VCaP (cell line): ENCODE measurements at regions not wholly inside any gene's neighbourhood (a gene's known extent, or its start where the extent isn't known, plus 50 kb on each side); places are given as distances from the start of the nearest gene placed in this dataset.
A peak's percentile ranks its signal among the peaks of the same experiment; 100 is the strongest.
"Not testable (repeated sequence)": the region's sequence is repeated elsewhere in the genome, so short reads cannot be mapped to it uniquely, and the experiment has no call there.

ENCODE experiments used
- H3K27ac ChIP-seq: fragments of 450-650 bp; 2 replicates; pipeline ENCODE4 v1.5.1; 2017
- TF ChIP-seq, protein P1 (sequence below): fragments of 450-650 bp; conservative IDR thresholded peaks from 2 replicates; pipeline ENCODE4 v1.5.1; 2017; ENCODE audit warnings: mild to moderate bottlenecking, moderate library complexity

DNA sequence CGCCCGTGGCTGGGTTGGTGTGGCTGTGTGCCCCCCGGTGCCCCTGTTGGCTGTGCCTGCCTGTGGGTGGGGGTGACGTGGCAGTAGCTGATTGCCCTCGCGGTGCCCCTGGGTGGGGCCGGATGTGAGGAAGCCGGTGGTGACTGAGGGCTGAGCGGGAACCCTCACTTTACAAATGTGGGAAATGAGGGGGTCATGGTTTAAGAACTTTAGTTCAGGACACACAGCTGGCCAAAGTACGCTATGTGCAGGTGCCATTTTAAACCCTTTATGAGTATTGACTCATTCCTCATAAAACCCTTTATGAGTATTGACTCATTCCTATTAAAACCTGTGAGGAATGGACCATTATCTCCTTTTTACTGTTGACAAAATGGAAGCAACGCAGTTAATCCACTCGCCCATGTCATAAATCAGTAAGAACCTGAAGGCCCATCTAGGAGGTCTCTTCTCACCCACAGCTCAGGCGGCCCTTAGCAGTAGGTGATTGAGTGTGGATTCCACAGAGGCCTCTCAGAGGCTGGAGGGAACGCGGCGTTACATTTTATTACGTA lies 290.1 kb upstream of the COBL start:
- peak overlapping the region; percentile 82 for H3K27ac ChIP-seq
- TF ChIP-seq, protein P1, sequence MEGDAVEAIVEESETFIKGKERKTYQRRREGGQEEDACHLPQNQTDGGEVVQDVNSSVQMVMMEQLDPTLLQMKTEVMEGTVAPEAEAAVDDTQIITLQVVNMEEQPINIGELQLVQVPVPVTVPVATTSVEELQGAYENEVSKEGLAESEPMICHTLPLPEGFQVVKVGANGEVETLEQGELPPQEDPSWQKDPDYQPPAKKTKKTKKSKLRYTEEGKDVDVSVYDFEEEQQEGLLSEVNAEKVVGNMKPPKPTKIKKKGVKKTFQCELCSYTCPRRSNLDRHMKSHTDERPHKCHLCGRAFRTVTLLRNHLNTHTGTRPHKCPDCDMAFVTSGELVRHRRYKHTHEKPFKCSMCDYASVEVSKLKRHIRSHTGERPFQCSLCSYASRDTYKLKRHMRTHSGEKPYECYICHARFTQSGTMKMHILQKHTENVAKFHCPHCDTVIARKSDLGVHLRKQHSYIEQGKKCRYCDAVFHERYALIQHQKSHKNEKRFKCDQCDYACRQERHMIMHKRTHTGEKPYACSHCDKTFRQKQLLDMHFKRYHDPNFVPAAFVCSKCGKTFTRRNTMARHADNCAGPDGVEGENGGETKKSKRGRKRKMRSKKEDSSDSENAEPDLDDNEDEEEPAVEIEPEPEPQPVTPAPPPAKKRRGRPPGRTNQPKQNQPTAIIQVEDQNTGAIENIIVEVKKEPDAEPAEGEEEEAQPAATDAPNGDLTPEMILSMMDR, result no peak

DNA sequence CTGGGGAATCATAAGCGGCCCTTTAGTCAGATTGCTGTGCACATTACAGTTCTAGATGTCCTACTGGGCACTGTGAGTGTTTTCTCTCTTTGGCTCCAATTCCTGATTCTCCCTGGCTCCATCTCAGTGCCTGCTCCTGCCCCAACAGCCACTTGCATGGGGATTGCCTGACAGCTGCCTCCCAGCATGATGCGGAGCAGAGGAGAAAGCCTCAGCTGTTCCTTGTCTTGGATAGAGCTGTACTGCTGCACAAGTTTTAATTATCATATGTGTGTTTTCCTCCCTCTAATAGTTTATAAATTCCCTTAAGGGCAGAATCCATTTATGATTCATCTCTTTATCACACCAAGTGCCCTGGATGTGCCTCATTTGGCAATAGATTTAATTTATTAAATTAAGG lies 285.8 kb upstream of the COBL start:
- H3K27ac ChIP-seq, result no peak overlapping the region
- TF ChIP-seq, protein P1, result no peak

DNA sequence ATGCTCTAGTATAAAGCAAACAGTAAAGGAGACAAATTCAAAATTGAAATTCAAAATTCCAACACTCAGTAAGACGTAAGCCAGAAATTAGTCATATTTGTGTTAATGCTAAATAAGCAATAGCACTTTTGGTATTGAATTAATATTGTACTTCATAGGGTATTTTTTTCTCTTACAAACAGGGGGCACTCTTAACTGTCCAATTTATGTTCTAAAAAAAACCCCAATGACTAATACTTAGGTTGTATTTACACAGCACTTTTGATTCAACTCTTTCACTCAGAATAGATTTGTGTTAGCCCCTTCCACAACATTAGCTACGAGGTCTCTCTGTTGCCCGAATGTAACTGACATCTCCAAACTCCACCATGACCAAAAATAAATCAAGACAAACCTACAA lies 284.9 kb upstream of the COBL start:
- TF ChIP-seq, protein P1, result no peak
- H3K27ac ChIP-seq, result no peak overlapping the region

- H3K27ac ChIP-seq, result not testable (repeated sequence)
These were observed 283.3 kb upstream of the COBL start for GRCh38 chr7:51599935-51600334.

DNA sequence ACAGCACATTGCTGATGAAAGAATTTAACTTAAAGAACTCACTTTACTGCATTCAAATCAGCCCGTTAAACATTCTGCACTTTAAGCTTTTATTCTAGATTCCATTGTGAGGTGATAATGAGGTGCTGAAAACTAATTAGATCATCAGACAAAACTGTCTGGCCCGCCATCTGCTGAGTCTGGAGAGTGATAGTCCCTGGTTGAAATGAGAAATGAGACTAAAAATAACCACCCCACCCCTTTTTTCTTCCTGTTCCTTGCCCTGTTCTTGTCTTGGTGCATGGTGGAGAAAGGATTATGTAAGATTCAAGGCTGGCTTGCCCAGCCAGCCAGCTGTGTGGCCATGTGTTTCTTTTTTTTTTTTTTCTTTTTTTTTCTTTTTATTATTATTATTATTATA lies 277.0 kb upstream of the COBL start:
- H3K27ac ChIP-seq, result peak overlapping the region; percentile 14; the same call in 1 of the 2 replicates
- TF ChIP-seq, protein P1, result no peak

GRCh38 chr7:51592842-51593599 lies 276.4 kb upstream of the COBL start:
- TF ChIP-seq, protein P1, result no peak
- peak overlapping the region; percentile 14; the same call in 1 of the 2 replicates for H3K27ac ChIP-seq

- TF ChIP-seq, protein P1, result no peak
- no peak overlapping the region for H3K27ac ChIP-seq
These were observed 274.6 kb upstream of the COBL start for GRCh38 chr7:51591223-51591622.

- TF ChIP-seq, protein P1, result no peak
- H3K27ac ChIP-seq, result no peak overlapping the region
These were observed 274.1 kb upstream of the COBL start for GRCh38 chr7:51590746-51591145.
